H1 (cell line): ENCODE measurements at regions not wholly inside any gene's neighbourhood (a gene's known extent, or its start where the extent isn't known, plus 50 kb on each side); places are given as distances from the start of the nearest gene placed in this dataset.

ENCODE experiments used
- CTCF ChIA-PET: fragments of 300-600 bp; sonication (Branson Sonifier 250); formaldehyde crosslinking; loops from one replicate; lab custom pipeline; 2021; ENCODE audit not compliant: partially characterized antibody; lab: Charles Lee
- POLR2A ChIA-PET: fragments of 300-600 bp; sonication (Branson Sonifier 250); formaldehyde crosslinking; loops from one replicate; lab custom pipeline; 2021; ENCODE audit warnings: inconsistent platforms; ENCODE audit not compliant: partially characterized antibody; lab: Charles Lee
- DNase-seq, 2 experiments: peaks; one replicate each; pipeline versions ENCODE4 v3.0.0 to v3.0.0-alpha.2; 2010 to 2022; ENCODE audit warnings: low spot score in 2 of 2, low read depth in 1 of 2, mixed read lengths in 1 of 2
- FAIRE-seq: peaks from 2 replicates; lab custom pipeline; 2011; peaks lifted over from hg19 to GRCh38; lab: Jason Lieb, UNC
- H2AFZ ChIP-seq: 2 replicates; pipeline ENCODE4 v1.8.1; 2012; ENCODE audit warnings: low read length, inconsistent platforms
- H2AK5ac ChIP-seq: 2 replicates; pipeline ENCODE4 v1.6.1; 2013; ENCODE audit warnings: low read depth, low read length
- H2BK120ac ChIP-seq: replicated peaks from 2 replicates; pipeline ENCODE3; 2013; ENCODE audit warnings: low read depth, low read length, inconsistent platforms
- H2BK12ac ChIP-seq: 2 replicates; pipeline ENCODE4 v1.6.1; 2013; ENCODE audit warnings: low read depth, low read length
- H2BK15ac ChIP-seq: 2 replicates; pipeline ENCODE4 v1.6.1; 2013; ENCODE audit warnings: low read length
- H2BK20ac ChIP-seq: 2 replicates; pipeline ENCODE4 v1.6.1; 2013; ENCODE audit warnings: low read length
- H2BK5ac ChIP-seq: 2 replicates; pipeline ENCODE4 v1.6.1; 2013; ENCODE audit warnings: low read depth, low read length
- H3K14ac ChIP-seq: 2 replicates; pipeline ENCODE4 v1.6.1; 2013; ENCODE audit warnings: inconsistent platforms; ENCODE audit not compliant: insufficient read length
- H3K18ac ChIP-seq: 2 replicates; pipeline ENCODE4 v1.6.1; 2013; ENCODE audit warnings: low read length; ENCODE audit errors: extremely low read depth
- H3K23ac ChIP-seq: 2 replicates; pipeline ENCODE4 v1.6.1; 2013; ENCODE audit warnings: inconsistent platforms; ENCODE audit not compliant: insufficient read length
- H3K23me2 ChIP-seq: 2 replicates; pipeline ENCODE4 v1.6.1; 2013; ENCODE audit warnings: low read depth, low read length
- H3K27ac ChIP-seq: 2 replicates; pipeline ENCODE4 v1.6.1; 2011; ENCODE audit warnings: low read depth, low read length, inconsistent platforms
- H3K27me3 ChIP-seq, 4 experiments: replicated peaks in 1 of 4; 1 replicate in 1 of 4; 2 replicates in 3 of 4; pipeline versions ENCODE4 v1.6.1 to v1.8.1; 2011 to 2013; ENCODE audit warnings: low read length in 3 of 4, mild to moderate bottlenecking in 3 of 4, inconsistent platforms in 2 of 4, mixed read lengths in 2 of 4, moderate library complexity in 1 of 4; ENCODE audit not compliant: control insufficient read depth in 3 of 4, insufficient read depth in 3 of 4; ENCODE audit errors: extremely low read depth in 1 of 4
- H3K36me3 ChIP-seq, 4 experiments: 2 replicates each; pipeline versions ENCODE4 v1.6.1 to v1.8.1; 2011 to 2013; ENCODE audit warnings: mild to moderate bottlenecking in 4 of 4, low read length in 3 of 4, moderate library complexity in 2 of 4, control low read depth in 1 of 4, inconsistent platforms in 1 of 4; ENCODE audit not compliant: insufficient read depth in 4 of 4, control insufficient read depth in 2 of 4
- H3K4ac ChIP-seq: replicated peaks from 2 replicates; pipeline ENCODE3; 2013; ENCODE audit warnings: low read length, low read depth, mixed read lengths, inconsistent platforms; ENCODE audit not compliant: insufficient read length
- H3K4me1 ChIP-seq, 4 experiments: replicated peaks in 1 of 4; 1 replicate in 1 of 4; 2 replicates in 3 of 4; pipeline versions ENCODE4 v1.6.1 to v1.8.1; 2011 to 2013; ENCODE audit warnings: low read length in 3 of 4, inconsistent platforms in 2 of 4, mixed read lengths in 1 of 4; ENCODE audit not compliant: insufficient read depth in 4 of 4, control insufficient read depth in 3 of 4
- H3K4me2 ChIP-seq, 2 experiments: 2 replicates each; pipeline versions ENCODE4 v1.6.1 to v1.8.1; 2011 to 2013; ENCODE audit warnings: low read depth in 2 of 2, low read length in 2 of 2, control low read depth in 1 of 2, inconsistent platforms in 1 of 2, mild to moderate bottlenecking in 1 of 2; ENCODE audit not compliant: insufficient read depth in 1 of 2
- H3K4me3 ChIP-seq, 4 experiments: fragments of 200-600, 300-600 bp in 1 of 4; sonication (generic), shearing (Covaris generic), sonication (Bioruptor Twin) in 1 of 4; 2 replicates each; pipeline versions ENCODE4 v1.5.1 to v1.8.1; 2011 to 2016; ENCODE audit warnings: low read length in 4 of 4, low read depth in 3 of 4, control low read depth in 2 of 4, inconsistent platforms in 2 of 4, mild to moderate bottlenecking in 2 of 4, mixed read lengths in 1 of 4, moderate library complexity in 1 of 4; ENCODE audit not compliant: insufficient read depth in 2 of 4; ENCODE audit errors: extremely low read depth in 1 of 4
- H3K56ac ChIP-seq: replicated peaks from 2 replicates; pipeline ENCODE3; 2013; ENCODE audit warnings: low read depth, mild to moderate bottlenecking, mixed read lengths, low read length, inconsistent platforms; ENCODE audit not compliant: insufficient read length
- H3K79me1 ChIP-seq: 2 replicates; pipeline ENCODE4 v1.6.1; 2013; ENCODE audit warnings: low read depth, low read length, control low read depth
- H3K79me2 ChIP-seq, 2 experiments: 2 replicates each; pipeline versions ENCODE4 v1.6.1 to v1.8.1; 2012 to 2013; ENCODE audit warnings: low read length in 2 of 2, mild to moderate bottlenecking in 2 of 2, inconsistent platforms in 1 of 2; ENCODE audit not compliant: insufficient read depth in 2 of 2, control insufficient read depth in 1 of 2
- H3K9ac ChIP-seq, 4 experiments: replicated peaks in 1 of 4; 1 replicate in 1 of 4; 2 replicates in 3 of 4; pipeline versions ENCODE4 v1.6.1 to v1.8.1; 2011 to 2013; ENCODE audit warnings: low read depth in 3 of 4, low read length in 3 of 4, control low read depth in 2 of 4, mild to moderate bottlenecking in 2 of 4, moderate library complexity in 2 of 4, inconsistent platforms in 1 of 4; ENCODE audit errors: extremely low read depth in 1 of 4
- H3K9me3 ChIP-seq, 2 experiments: 2 replicates each; pipeline versions ENCODE4 v1.6.1 to v1.8.1; 2012 to 2013; ENCODE audit warnings: mild to moderate bottlenecking in 2 of 2, moderate library complexity in 2 of 2, control low read depth in 1 of 2, inconsistent platforms in 1 of 2, low read depth in 1 of 2, low read length in 1 of 2, mixed read lengths in 1 of 2; ENCODE audit not compliant: insufficient read depth in 2 of 2
- H4K20me1 ChIP-seq, 2 experiments: replicated peaks in 1 of 2; 2 replicates each; pipeline versions ENCODE3 to v1.8.1; 2011 to 2013; ENCODE audit warnings: inconsistent platforms in 2 of 2, low read length in 2 of 2, mild to moderate bottlenecking in 1 of 2; ENCODE audit not compliant: insufficient read depth in 2 of 2, control insufficient read depth in 1 of 2
- H4K5ac ChIP-seq: 2 replicates; pipeline ENCODE4 v1.6.1; 2013; ENCODE audit warnings: low read length, low read depth, mixed read lengths, inconsistent platforms; ENCODE audit not compliant: insufficient read length
- H4K8ac ChIP-seq: 2 replicates; pipeline ENCODE4 v1.8.0; 2013; ENCODE audit warnings: mild to moderate bottlenecking, moderate library complexity, low read length, inconsistent platforms; ENCODE audit not compliant: insufficient read depth; ENCODE audit errors: extremely low read depth
- H4K91ac ChIP-seq: replicated peaks from 2 replicates; pipeline ENCODE3; 2013; ENCODE audit warnings: low read length, mixed read lengths, inconsistent platforms; ENCODE audit not compliant: insufficient read length
- YY1 ChIP-seq: IDR thresholded peaks from 2 replicates; pipeline ENCODE4 v1.6.1; 2011; ENCODE audit warnings: low read depth, mild to moderate bottlenecking, low read length
- WGBS, 2 experiments: shearing (Covaris generic) in 1 of 2; methylation state at CpG; one replicate each; pipeline versions ENCODE4 v1.1.6 to v1.1.7; 2013 to 2015; ENCODE audit warnings: low lambda C conversion rate in 2 of 2, mixed read lengths in 2 of 2, inconsistent platforms in 1 of 2, low coverage in 1 of 2, missing lambda C conversion rate in 1 of 2; ENCODE audit not compliant: insufficient replicate concordance in 2 of 2, insufficient coverage in 1 of 2, insufficient read length in 1 of 2; ENCODE audit errors: extremely low coverage in 1 of 2, missing lambda C conversion rate in 1 of 2; 5-methylcytosine and 5-hydroxymethylcytosine counted together

DNA sequence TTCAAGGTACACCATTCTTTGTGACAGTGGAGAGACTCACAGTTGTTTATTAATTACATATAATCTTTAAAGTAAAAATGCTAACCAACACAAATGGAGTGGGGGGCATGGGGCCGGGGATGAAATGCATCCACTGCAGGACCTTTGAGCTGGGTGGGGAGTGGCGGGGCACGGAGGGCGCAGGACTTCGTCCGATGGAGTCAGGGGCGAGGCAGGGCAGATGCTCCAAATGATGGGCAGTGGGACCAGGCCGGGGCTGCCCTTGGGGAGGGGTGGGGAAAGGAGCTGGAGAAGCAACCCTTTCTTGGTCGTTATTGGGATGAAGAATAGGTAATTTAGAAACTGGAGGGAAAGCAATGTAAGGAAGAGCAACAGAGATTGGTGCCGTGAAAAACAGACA, 220.0 kb downstream of the TEX29 start:
- H4K5ac ChIP-seq: no peak overlapping the region
- H3K23me2 ChIP-seq: no peaks in the 10 kb centered on the region
- H3K9ac ChIP-seq: no peak overlapping the region
- no peak overlapping the region for H2BK5ac ChIP-seq
- ChIA-PET CTCF (interaction anchor here (0.6 to 2.0 kb wide), 11 partner anchors 9 to 93 kb away, joined by 3 to 6 read pairs (median 3); no protein-coding TSS in a partner anchor), POLR2A (no interaction called here)
- H2BK12ac ChIP-seq: no peak overlapping the region
- H3K4me1 ChIP-seq: peaks cover 0 to 11% (median 5%) of the 10 kb centered on the region in 4 experiments; a peak in 6 of 7 replicates
- 86% methylated on average over 10 of the region's 10 CpGs; no CpG with 5 or more reads in 1 of the 2 experiments for WGBS, 2 experiments
- no peak for DNase-seq
- peaks cover 0 to 14% (median 9%) of the 10 kb centered on the region in 4 experiments; a peak in 4 of 7 replicates for H3K27me3 ChIP-seq
- H3K4me3 ChIP-seq: no peak overlapping the region
- H4K91ac ChIP-seq: peak overlapping the region; percentile 54
- H4K8ac ChIP-seq: no peak overlapping the region
- no peak overlapping the region for H2AFZ ChIP-seq
- TF ChIP-seq YY1: no peak
- no peaks in the 10 kb centered on the region for H4K20me1 ChIP-seq
- no peaks in the 10 kb centered on the region for H3K9me3 ChIP-seq
- no peaks in the 10 kb centered on the region for H3K36me3 ChIP-seq
- no peak overlapping the region for H3K4ac ChIP-seq
- H3K27ac ChIP-seq: no peak overlapping the region
- no peak overlapping the region for H3K23ac ChIP-seq
- H2BK15ac ChIP-seq: no peak overlapping the region
- H2BK120ac ChIP-seq: no peak overlapping the region
- no peaks in the 10 kb centered on the region for H3K79me2 ChIP-seq
- H3K56ac ChIP-seq: no peak overlapping the region
- no peak overlapping the region for H2AK5ac ChIP-seq
- no peaks in the 10 kb centered on the region for H3K79me1 ChIP-seq
- no peak overlapping the region for H3K18ac ChIP-seq
- no peak overlapping the region for H2BK20ac ChIP-seq
- H3K4me2 ChIP-seq: no peak overlapping the region
- H3K14ac ChIP-seq: no peak overlapping the region
- no peak for FAIRE-seq
